ENCODE measurements at regions not wholly inside any gene's neighbourhood (a gene's known extent, or its start where the extent isn't known, plus 50 kb on each side); places are given as distances from the start of the nearest gene placed in this dataset.

DNA sequence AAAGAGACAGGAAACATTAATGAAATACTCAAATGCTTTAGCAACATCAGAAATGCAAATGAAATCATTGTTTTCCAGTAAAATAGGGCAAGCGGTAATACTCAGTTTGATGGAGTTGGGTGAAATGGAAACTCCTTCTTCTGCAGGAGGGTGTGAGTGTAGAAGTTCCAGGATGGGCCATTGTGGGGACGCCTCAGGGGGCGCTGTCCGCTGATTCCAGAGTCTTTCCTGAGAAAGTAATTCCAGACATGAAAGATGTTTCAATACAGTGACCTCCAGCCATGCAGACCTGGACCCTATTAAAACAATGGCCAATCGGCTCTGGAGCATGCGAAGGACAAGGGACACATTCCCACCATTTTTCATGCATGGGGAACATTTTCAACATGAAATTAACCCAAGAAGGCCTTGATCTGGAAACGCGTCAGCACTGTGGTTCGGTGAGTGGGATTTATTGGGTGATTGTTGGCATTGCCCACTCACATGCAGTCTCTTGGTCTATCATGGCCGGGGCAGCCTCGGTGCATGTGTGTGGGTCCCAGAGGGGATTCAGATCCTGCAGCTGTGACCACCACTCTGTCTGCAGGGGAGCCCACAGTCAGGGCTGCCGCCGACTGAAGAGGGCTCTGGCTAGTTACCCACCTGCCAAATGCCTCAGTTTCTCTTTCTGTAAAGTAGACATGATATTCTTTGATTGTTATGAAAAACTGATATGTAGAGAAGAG is 132.6 kb upstream of the IRX4 start:
- no peak for DNase-seq (ENCODE audit: low read depth)

- DNase-seq (ENCODE audit: low read depth) = no peak
Observed at GRCh38 chr5:2014058-2014610, 131.4 kb upstream of the IRX4 start.

GRCh38 chr5:2013301-2014057 is 130.8 kb upstream of the IRX4 start:
- DNase-seq (ENCODE audit: low read depth) = no peak

DNA sequence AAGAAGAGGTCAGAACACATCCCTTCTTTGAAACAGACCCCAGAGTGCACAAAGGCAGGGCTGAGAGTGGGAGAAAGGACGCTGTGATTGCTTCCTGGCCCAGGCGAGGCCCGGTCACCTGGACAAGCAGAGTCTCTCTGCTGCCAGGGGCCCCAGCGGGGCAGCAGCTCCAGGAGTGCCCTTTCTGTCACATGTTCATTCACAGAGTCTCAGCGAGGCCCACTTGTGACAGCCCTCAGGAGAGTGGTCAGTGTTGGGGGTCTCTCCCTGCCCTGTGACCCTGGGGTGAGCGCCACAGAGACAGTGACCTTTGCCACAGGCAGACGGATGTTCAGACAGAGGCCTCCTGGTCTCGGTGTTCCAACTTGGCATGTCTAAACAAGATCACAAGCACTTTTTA is 130.2 kb upstream of the IRX4 start:
- no peak for DNase-seq (ENCODE audit: low read depth)

DNA sequence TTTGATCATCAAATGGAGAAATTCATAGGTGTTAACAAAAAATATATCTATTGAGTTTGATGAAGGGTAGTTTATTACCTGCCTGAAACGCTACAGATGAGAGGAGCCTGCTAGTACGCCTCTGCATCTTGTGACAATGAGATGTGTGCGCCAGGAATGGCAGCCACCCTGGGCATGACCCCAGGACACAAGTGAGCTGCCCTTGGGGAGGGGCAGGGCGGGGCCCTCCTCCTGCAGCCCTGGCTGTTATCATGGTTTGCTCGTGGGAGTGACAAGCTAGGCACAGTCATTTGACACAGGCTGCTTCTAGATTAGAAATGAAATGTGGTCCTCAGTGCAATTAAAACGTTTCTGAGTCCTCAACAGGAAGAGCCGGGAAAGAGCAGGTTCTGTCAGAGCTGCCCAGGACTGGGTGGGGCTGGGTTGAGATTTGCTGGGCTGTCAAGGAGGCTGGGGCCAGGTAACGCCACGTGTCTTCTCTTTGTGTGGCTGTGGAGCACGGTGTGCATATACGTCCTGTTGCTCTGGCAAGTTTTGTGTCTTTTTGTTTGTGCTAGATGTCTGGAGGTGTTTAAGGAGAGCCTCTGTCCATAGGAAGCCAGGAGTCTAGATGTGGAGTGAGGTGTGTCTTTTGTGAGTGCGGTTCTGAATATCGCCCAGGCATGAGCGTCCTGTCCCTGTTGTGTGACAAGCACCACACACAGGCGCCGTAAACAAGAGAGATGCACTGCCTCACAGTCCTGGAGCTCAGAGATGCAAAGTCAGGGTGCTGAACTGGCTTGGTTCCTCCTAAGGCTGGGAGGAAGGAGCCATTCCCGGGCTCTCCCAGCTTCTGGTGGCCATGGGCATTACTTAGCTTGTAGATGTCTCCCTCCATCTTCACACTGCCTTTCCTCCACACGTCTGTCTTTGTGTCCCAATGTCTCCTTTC is 129.0 kb upstream of the IRX4 start:
- no peak for DNase-seq (ENCODE audit: low read depth)

GRCh38 chr5:2010940-2011339 is 128.2 kb upstream of the IRX4 start:
- DNase-seq (ENCODE audit: low read depth) = no peak

GRCh38 chr5:2009986-2010914 is 127.5 kb upstream of the IRX4 start:
- no peak for DNase-seq (ENCODE audit: low read depth)

GRCh38 chr5:2008851-2009629 is 126.3 kb upstream of the IRX4 start:
- no peak for DNase-seq (ENCODE audit: low read depth)

GRCh38 chr5:2007878-2008501 is 125.3 kb upstream of the IRX4 start:
- DNase-seq (ENCODE audit: low read depth) = no peak

- no peak for DNase-seq (ENCODE audit: low read depth)
Observed at GRCh38 chr5:2007496-2007877, 124.8 kb upstream of the IRX4 start.

DNA sequence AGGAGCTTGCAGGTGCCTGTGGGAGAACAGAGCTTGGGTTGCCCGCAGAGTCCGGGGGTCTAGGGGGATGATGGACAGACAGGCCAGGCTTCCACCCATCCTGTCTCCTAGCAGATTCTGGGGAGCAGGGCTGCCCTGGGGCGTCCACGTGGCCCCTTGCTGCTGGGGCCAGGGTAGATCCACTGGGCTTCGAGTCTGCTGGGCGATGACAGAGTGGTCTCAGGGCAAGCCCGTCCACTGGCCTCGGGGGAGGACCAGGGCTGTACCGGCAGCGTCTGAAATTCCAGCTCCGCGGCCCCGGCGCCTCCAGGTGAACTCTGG is 124.2 kb upstream of the IRX4 start:
- DNase-seq (ENCODE audit: low read depth) = no peak

DNA sequence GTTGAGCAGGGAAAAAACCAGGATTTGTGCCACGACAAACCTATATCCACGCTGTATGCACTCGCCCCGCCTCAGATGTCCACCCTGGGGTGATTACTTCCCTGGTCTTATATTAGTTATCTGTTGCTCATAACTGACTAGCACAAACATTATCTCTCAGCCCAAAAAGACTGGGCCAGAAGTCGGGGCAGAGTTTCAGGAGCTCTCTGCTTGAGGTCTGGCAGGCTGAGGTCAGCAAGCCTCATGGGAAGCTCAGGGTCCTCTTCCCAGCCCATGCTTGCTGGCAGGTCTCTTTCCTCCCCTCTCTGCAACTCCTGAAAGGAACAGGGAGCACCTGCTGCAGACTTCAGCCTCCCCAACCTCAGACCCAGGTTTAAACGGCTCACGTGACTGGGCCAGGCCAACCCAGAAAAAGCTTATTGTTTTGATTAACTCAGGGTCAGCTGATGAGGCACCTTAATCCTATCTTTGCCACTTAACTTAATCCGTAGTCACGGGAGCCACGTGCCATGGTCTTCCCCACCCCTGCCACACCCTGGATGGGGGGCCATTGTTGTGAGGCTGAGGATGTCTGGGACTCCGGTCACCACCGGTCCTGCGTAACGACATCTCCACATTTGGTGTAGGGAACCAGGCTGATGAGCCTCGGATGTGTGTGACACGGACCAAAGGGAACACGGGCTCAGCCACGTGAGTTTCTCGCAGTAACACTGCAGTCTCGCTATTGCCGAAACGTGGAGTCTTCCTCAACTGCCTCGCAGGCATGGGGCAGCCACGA is 123.7 kb upstream of the IRX4 start:
- DNase-seq (ENCODE audit: low read depth) = no peak

DNA sequence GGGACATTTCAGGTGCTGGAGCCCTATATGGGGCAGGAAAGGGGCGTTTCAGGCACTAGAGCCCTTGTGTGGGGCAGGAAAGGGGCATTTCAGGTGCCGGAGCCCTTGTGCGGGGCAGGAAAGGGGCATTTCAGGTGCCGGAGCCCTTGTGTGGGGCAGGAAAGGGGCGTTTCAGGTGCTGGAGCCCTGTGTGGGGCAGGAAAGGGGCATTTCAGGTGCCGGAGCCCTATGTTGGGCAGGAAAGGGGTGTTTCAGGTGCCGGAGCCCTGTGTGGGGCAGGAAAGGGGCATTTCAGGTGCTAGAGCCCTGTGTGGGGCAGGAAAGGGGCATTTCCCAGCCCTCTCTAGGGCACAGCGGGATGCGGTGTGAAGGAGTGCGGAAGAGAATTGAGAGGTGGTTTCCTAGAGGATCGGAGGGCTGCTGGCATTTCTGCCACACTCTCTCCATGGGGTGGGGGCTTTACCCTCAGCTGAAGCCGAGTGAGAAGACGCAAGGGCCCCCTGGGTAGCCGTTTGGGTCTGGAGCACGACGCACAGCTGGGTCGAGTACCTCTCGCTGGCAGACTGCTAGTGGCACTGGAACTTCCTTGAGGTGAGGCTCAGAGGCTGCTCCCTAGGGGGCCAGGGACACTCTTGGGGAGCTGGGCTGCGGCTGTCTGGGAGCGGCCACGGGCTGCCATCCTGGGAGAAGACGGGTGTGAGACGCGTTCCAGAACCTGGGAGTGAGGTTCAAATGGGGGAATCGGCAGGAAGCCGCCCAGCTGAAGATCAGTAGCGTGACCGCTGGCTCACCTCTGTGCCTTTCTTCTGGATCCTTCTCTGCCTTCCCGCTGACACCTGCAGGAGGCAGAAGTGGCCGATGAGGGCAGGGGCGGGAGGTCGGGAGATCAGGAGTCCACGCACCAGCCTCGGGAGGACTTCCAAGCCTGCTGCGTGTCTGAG is 122.6 kb upstream of the IRX4 start:
- DNase-seq (ENCODE audit: low read depth) = no peak

DNA sequence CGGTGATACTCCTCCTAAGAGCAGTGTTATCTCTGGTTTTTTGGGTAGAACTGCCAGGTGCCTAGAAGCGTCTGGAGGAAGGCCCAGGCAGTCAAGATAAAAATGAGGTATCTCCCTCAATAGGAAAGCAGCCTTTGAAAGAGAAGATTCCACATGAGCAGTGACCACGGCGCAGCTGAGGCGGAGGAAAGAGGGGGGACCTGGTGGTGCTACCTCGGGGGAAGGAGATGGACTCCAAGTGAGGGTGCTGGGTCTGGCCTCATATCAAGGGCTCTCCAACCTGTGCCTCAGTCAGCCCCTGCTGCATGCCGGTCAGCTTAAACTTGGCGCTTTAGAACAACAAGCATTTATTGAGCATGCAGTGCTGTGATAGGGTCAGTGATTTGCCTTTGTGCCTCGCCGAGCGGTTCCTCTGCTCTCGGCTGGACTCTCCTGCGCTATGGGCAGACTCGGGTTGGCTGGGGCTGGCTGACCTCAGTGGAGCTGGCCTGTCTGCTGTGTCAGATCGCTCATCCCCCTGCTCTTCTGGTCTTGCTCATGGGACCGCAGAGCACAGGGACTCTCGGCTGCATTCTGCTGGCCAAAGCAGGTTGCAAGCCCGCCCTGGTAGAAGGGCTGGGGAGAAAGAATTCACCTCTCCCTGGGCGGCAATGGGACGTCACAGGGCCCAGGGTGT is 121.1 kb upstream of the IRX4 start:
- DNase-seq (ENCODE audit: low read depth) = no peak

GRCh38 chr5:2003206-2003605 is 120.5 kb upstream of the IRX4 start:
- DNase-seq (ENCODE audit: low read depth) = no peak

DNA sequence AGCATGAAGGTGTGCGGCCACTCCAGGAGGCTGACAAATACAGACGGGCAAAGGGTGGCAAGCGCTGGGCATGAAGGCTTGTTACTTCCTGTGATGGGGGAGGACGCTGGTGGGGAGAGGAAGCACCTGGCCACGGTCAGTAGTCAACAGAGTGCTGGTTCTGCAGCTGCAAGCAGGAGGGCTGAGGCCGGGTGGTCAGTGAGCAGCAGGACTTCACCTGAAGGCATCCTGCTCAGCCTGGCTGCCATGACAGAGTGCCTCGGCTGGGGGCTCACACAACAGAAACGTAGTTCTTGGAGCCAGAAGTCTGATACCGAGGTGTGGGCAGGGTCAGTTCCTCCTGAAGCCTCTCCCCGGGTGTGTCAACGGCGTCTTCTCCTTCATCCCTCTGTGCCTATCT is 118.6 kb upstream of the IRX4 start:
- DNase-seq (ENCODE audit: low read depth) = no peak

DNA sequence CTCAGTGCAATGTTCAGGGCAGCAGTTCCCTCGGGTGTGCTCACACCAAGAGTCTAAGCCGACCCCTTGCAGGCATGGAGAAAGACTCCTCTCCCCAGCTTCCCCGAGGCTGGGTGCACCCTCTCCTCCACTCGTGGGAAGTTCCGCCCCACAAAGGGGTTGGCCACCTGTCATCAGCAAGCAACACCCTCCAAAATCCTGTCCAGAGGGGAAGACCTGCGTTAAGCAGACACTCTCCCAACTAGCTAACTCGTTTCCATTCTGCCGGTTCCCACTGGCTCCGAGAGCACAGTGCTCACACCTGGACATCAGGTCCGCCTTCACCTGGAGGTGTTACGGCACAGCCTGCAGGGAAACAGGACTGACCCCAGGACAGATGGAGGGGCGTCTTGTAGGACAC is 117.9 kb upstream of the IRX4 start:
- DNase-seq (ENCODE audit: low read depth) = no peak

All from HT1080 (cell line).